ENCODE measurements at regions not wholly inside any gene's neighbourhood (a gene's known extent, or its start where the extent isn't known, plus 50 kb on each side); places are given as distances from the start of the nearest gene placed in this dataset.
"Not testable (repeated sequence)": the region's sequence is repeated elsewhere in the genome, so short reads cannot be mapped to it uniquely, and the experiment has no call there.

DNA sequence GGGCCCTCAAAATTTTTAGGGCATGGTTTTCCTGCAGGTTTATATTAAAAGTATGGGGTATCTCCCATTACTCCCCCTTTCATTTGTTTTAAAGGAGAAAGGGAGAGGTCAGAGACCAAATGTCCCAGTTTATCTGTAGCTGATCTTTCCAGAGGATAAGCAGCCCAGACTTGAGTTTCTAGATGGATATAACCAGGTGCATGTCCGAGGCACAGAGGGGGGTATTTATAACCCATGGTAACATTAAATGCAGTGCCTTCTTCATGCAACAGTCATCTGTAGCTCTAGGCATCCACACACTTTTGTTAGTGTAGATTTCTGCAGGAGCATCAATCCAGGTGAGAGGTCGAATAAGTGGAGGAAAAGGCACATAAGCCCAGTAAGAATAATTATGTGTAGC lies 890.3 kb upstream of the GOT2 start:
- not testable (repeated sequence) for TF ChIP-seq CTCF, POLR2A, POLR2AphosphoS5, EP300 (IDR thresholded peaks at IDR 0.05)

All from stomach (tissue), 4 donors.